B cell (primary cell): ENCODE measurements at regions not wholly inside any gene's neighbourhood (a gene's known extent, or its start where the extent isn't known, plus 50 kb on each side); places are given as distances from the start of the nearest gene placed in this dataset.

Source experiments
- ATAC-seq: fragments of 200-7000 bp; cut with Tn5 transposase; one replicate; pipeline ENCODE4 v1.10.0; 2021; ENCODE audit warnings: low read depth, mild to moderate bottlenecking, moderate number of reproducible peaks, moderate library complexity
- CTCF ChIA-PET: fragments of 350-600 bp; sonication (Branson Sonifier 250); formaldehyde crosslinking; loops from one replicate; lab custom pipeline; 2021; ENCODE audit warnings: antibody characterized with exemption, inconsistent platforms; lab: Charles Lee
- POLR2A ChIA-PET: fragments of 350-600 bp; sonication (Branson Sonifier 250); formaldehyde crosslinking; loops from one replicate; lab custom pipeline; 2021; ENCODE audit warnings: antibody characterized with exemption; lab: Charles Lee
- DNase-seq: peaks from one replicate; pipeline ENCODE4 v3.0.0; 2013
- H2AFZ ChIP-seq: 2 replicates; pipeline ENCODE4 v1.6.1; 2012; ENCODE audit warnings: mild to moderate bottlenecking, low read depth, low read length; ENCODE audit not compliant: insufficient read depth, poor library complexity, severe bottlenecking
- H3K27ac ChIP-seq, 2 donors: 1 replicate in 1 of 2; 2 replicates in 1 of 2; pipeline ENCODE4 v1.5.1; 2012 to 2013; ENCODE audit warnings: low read length in 2 of 2, mild to moderate bottlenecking in 2 of 2, moderate library complexity in 1 of 2
- H3K27me3 ChIP-seq, 4 experiments: fragments of 200-600 bp in 1 of 4; sonication (generic) in 1 of 4; replicated peaks in 1 of 4; 1 replicate in 2 of 4; 2 replicates in 2 of 4; pipeline versions ENCODE4 v1.6.1 to v1.7.0; 2013 to 2016; ENCODE audit warnings: low read length in 3 of 4, mild to moderate bottlenecking in 2 of 4, mixed read lengths in 1 of 4, moderate library complexity in 1 of 4; ENCODE audit not compliant: insufficient read depth in 4 of 4, control insufficient read depth in 3 of 4; ENCODE audit errors: control extremely low read depth in 1 of 4
- H3K36me3 ChIP-seq, 2 experiments: replicated peaks in 1 of 2; 1 replicate in 1 of 2; 2 replicates in 1 of 2; pipeline versions ENCODE4 v1.6.1 to v1.7.1; 2013; ENCODE audit warnings: low read length in 1 of 2; ENCODE audit not compliant: insufficient read depth in 2 of 2, control insufficient read depth in 1 of 2; ENCODE audit errors: control extremely low read depth in 1 of 2, extremely low read depth in 1 of 2
- H3K4me1 ChIP-seq, 2 donors: fragments of 200-600 bp in 1 of 2; sonication (generic) in 1 of 2; 1 replicate in 1 of 2; 2 replicates in 1 of 2; pipeline versions ENCODE4 v1.5.1 to v1.6.1; 2013 to 2017; ENCODE audit warnings: low read length in 2 of 2; ENCODE audit not compliant: control insufficient read depth in 2 of 2, insufficient read depth in 2 of 2
- H3K4me2 ChIP-seq: replicated peaks from 2 replicates; pipeline ENCODE3; 2012; ENCODE audit warnings: mild to moderate bottlenecking, low read depth, low read length; ENCODE audit not compliant: poor library complexity, severe bottlenecking
- H3K4me3 ChIP-seq, 5 experiments: fragments of 200-600 bp in 1 of 5; sonication (generic) in 1 of 5; 1 replicate in 3 of 5; 2 replicates in 2 of 5; pipeline versions ENCODE4 v1.5.1 to v1.7.0; 2011 to 2016; ENCODE audit warnings: low read length in 4 of 5, mild to moderate bottlenecking in 4 of 5, low read depth in 2 of 5, control low read depth in 1 of 5, moderate library complexity in 1 of 5; ENCODE audit not compliant: insufficient read depth in 1 of 5; ENCODE audit errors: control extremely low read depth in 1 of 5, extremely low read depth in 1 of 5
- H3K79me2 ChIP-seq: fragments of 200-600 bp; sonication (generic); one replicate; pipeline ENCODE4 v1.6.0; 2016; ENCODE audit warnings: low read length; ENCODE audit not compliant: control insufficient read depth, insufficient read depth
- H3K9ac ChIP-seq: fragments of 200-600 bp; sonication (generic); 2 replicates; pipeline ENCODE4 v1.6.1; 2017; ENCODE audit warnings: mild to moderate bottlenecking, low read length, moderate library complexity
- H3K9me3 ChIP-seq, 3 donors: one replicate each; pipeline versions ENCODE4 v1.6.1 to v1.7.1; 2013; ENCODE audit warnings: low read length in 2 of 3; ENCODE audit not compliant: control insufficient read depth in 2 of 3, insufficient read depth in 1 of 3; ENCODE audit errors: control extremely low read depth in 1 of 3
- H4K20me1 ChIP-seq: 2 replicates; pipeline ENCODE4 v1.6.0; 2012; ENCODE audit warnings: mild to moderate bottlenecking, low read length; ENCODE audit not compliant: insufficient read depth, control insufficient read depth, poor library complexity, severe bottlenecking
- H3K27ac Mint-ChIP-seq: one replicate; pipeline ENCODE4 v1.8.0; 2021; ENCODE audit warnings: mixed read lengths
- H3K27me3 Mint-ChIP-seq: one replicate; pipeline ENCODE4 v1.8.0; 2021; ENCODE audit warnings: mixed read lengths
- H3K4me1 Mint-ChIP-seq: one replicate; pipeline ENCODE4 v1.8.0; 2021; ENCODE audit warnings: mixed read lengths
- H3K4me3 Mint-ChIP-seq: one replicate; pipeline ENCODE4 v1.8.0; 2021; ENCODE audit warnings: mixed read lengths
- H3K9me3 Mint-ChIP-seq: one replicate; pipeline ENCODE4 v1.8.0; 2022; ENCODE audit warnings: mixed read lengths; ENCODE audit not compliant: insufficient read depth
- EZH2 ChIP-seq: IDR thresholded peaks from 2 replicates; pipeline ENCODE4 v1.6.1; 2012; ENCODE audit warnings: borderline replicate concordance, low read depth, mild to moderate bottlenecking, moderate library complexity, low read length; ENCODE audit not compliant: insufficient read depth, poor library complexity, severe bottlenecking
- WGBS: methylation state at CpG from one replicate; pipeline ENCODE4 v1.1.5; 2013; ENCODE audit warnings: missing lambda C conversion rate; ENCODE audit not compliant: insufficient coverage; 5-methylcytosine and 5-hydroxymethylcytosine counted together
- intact Hi-C: fragments of 100-400 bp; cut with micrococcal nuclease; formaldehyde crosslinking; loops from one replicate; pipeline ENCODE4 v1.10.0; 2022
- TF ChIP-seq, protein P1 (sequence below): fragments of 200-600 bp; IDR thresholded peaks from one replicate; pipeline ENCODE4 v1.8.0; 2022; ENCODE audit warnings: antibody characterized with exemption, mild to moderate bottlenecking

- intact Hi-C loops = no loop called here
- CTCF ChIA-PET = no interaction called here
- 89% methylated on average over 4 of the region's 4 CpGs for WGBS
- Histone ChIP-seq H3K4me2 (no peak overlapping the region), H3K79me2 (no peaks in the 10 kb centered on the region), H3K9me3 (no peaks in the 10 kb centered on the region), H3K27ac (no peak overlapping the region), H3K4me3 (no peak overlapping the region), H3K9ac (no peak overlapping the region), H3K4me1 (no peaks in the 10 kb centered on the region), H4K20me1 (no peaks in the 10 kb centered on the region), H3K36me3 (no peaks in the 10 kb centered on the region), H2AFZ (no peak overlapping the region), H3K27me3 (no peaks in the 10 kb centered on the region)
- Mint-ChIP-seq H3K4me3 (no peak overlapping the region), H3K27me3 (no peaks in the 10 kb centered on the region), H3K27ac (no peak overlapping the region), H3K9me3 (peaks cover 2% of the 10 kb centered on the region), H3K4me1 (no peaks in the 10 kb centered on the region)
- TF ChIP-seq, protein P1, sequence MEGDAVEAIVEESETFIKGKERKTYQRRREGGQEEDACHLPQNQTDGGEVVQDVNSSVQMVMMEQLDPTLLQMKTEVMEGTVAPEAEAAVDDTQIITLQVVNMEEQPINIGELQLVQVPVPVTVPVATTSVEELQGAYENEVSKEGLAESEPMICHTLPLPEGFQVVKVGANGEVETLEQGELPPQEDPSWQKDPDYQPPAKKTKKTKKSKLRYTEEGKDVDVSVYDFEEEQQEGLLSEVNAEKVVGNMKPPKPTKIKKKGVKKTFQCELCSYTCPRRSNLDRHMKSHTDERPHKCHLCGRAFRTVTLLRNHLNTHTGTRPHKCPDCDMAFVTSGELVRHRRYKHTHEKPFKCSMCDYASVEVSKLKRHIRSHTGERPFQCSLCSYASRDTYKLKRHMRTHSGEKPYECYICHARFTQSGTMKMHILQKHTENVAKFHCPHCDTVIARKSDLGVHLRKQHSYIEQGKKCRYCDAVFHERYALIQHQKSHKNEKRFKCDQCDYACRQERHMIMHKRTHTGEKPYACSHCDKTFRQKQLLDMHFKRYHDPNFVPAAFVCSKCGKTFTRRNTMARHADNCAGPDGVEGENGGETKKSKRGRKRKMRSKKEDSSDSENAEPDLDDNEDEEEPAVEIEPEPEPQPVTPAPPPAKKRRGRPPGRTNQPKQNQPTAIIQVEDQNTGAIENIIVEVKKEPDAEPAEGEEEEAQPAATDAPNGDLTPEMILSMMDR = no peak
- TF ChIP-seq EZH2 = no peak
- ATAC-seq = no peak
- POLR2A ChIA-PET = no interaction called here
- DNase-seq = no peak
Observed at GRCh38 chr21:17082843-17083483, 429.9 kb upstream of the CXADR start.

DNA sequence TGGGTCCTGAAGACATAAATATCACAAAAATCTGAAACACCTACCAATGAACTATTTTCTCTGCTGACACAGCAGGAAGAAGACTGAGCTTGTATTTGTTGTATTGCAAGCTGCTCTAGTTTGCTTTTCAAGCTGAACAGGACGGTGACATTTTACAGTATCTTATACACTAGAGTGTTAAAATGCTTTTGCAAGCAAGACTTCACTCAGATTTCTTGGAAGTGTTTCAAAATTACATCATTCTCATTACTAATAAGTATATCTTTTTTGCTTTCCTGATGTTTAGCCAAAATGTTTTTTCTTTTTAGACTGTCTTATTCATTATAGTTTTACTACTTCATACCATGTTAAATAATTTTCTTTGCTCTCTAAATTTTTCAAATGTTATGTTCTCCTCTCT lies 427.1 kb upstream of the CXADR start:
- H3K79me2 ChIP-seq = no peaks in the 10 kb centered on the region
- no peak overlapping the region for H3K4me3 ChIP-seq
- peaks cover 2% of the 10 kb centered on the region for H3K9me3 Mint-ChIP-seq
- TF ChIP-seq, protein P1 = no peak
- TF ChIP-seq EZH2 = no peak
- ATAC-seq = no peak
- no peak overlapping the region for H3K27ac Mint-ChIP-seq
- no peak overlapping the region for H3K4me2 ChIP-seq
- H3K27me3 Mint-ChIP-seq = no peaks in the 10 kb centered on the region
- intact Hi-C loops = no loop called here
- no peaks in the 10 kb centered on the region for H3K4me1 Mint-ChIP-seq
- ChIA-PET POLR2A (no interaction called here), CTCF (no interaction called here)
- no peak overlapping the region for H2AFZ ChIP-seq
- no peak for DNase-seq
- H3K9me3 ChIP-seq = peaks cover 0 to 4% (median 3%) of the 10 kb centered on the region in 3 donors
- no peaks in the 10 kb centered on the region for H3K27me3 ChIP-seq
- no peak overlapping the region for H3K9ac ChIP-seq
- H3K4me3 Mint-ChIP-seq = no peak overlapping the region
- H3K36me3 ChIP-seq = no peaks in the 10 kb centered on the region
- WGBS = no CpG with 5 or more reads among the region's 1 CpG
- H3K4me1 ChIP-seq = no peaks in the 10 kb centered on the region
- H4K20me1 ChIP-seq = no peaks in the 10 kb centered on the region
- no peak overlapping the region for H3K27ac ChIP-seq
